ENCODE measurements at regions not wholly inside any gene's neighbourhood (a gene's known extent, or its start where the extent isn't known, plus 50 kb on each side); places are given as distances from the start of the nearest gene placed in this dataset.

GRCh38 chr12:124660851-124661250, 93.4 kb upstream of the NCOR2 start:
- Histone ChIP-seq H3K27me3 (ENCODE audit: control insufficient read depth in 2 of 2, insufficient read depth in 2 of 2, low read length in 2 of 2) (no peaks in the 10 kb centered on the region), H3K27ac (ENCODE audit: low read depth in 1 of 2, low read length in 2 of 2) (no peak overlapping the region), H3K9me3 (replicated peaks in 1 of 2; ENCODE audit: control insufficient read depth in 1 of 2, insufficient read depth in 1 of 2, low read length in 2 of 2) (no peaks in the 10 kb centered on the region), H4K20me1 (ENCODE audit: insufficient read depth, low read length) (no peaks in the 10 kb centered on the region), H2AFZ (ENCODE audit: insufficient read depth, low read depth, low read length, poor library complexity, severe bottlenecking) (no peak overlapping the region), H3K4me1 (ENCODE audit: control insufficient read depth in 1 of 2, insufficient read depth in 2 of 2, low read length in 2 of 2) (peaks cover 35 to 38% of the 10 kb centered on the region in 2 donors), H3K79me2 (ENCODE audit: insufficient read depth, low read length) (no peaks in the 10 kb centered on the region), H3K9ac (ENCODE audit: insufficient read depth, low read length, poor library complexity, severe bottlenecking) (no peak overlapping the region), H3K4me2 (replicated peaks; ENCODE audit: extremely low read depth, low read length, poor library complexity, severe bottlenecking) (no peak overlapping the region), H3K36me3 (replicated peaks in 1 of 2; ENCODE audit: control insufficient read depth in 1 of 2, insufficient read depth in 2 of 2, low read length in 2 of 2) (no peaks in the 10 kb centered on the region), H3K4me3 (replicated peaks in 1 of 3; ENCODE audit: low read depth in 2 of 3, low read length in 3 of 3) (no peak overlapping the region)
- intact Hi-C loops (cut with micrococcal nuclease): no loop called here
- Mint-ChIP-seq H3K27ac (no peak overlapping the region), H3K4me3 (no peak overlapping the region), H3K9me3 (peaks cover 0 to 5% (median 2%) of the 10 kb centered on the region in 7 donors), H3K4me1 (peaks cover 41% of the 10 kb centered on the region), H3K36me3 (peaks cover 14 to 24% of the 10 kb centered on the region in 2 donors), H3K27me3 (ENCODE audit: low read depth in 3 of 3) (peaks cover 0 to 2% (median 0%) of the 10 kb centered on the region in 3 donors)
- 90% methylated on average over 20 of the region's 20 CpGs for WGBS (ENCODE audit: insufficient coverage)
- no peak for DNase-seq
- TF ChIP-seq CTCF (IDR thresholded peaks at IDR 0.05): no peak

GRCh38 chr12:124658806-124659402, 91.5 kb upstream of the NCOR2 start:
- Mint-ChIP-seq H3K9me3 (peaks cover 0 to 5% (median 2%) of the 10 kb centered on the region in 7 donors), H3K27ac (no peak overlapping the region), H3K4me1 (peaks cover 45% of the 10 kb centered on the region), H3K36me3 (peaks cover 12 to 20% of the 10 kb centered on the region in 2 donors), H3K27me3 (ENCODE audit: low read depth in 3 of 3) (no peaks in the 10 kb centered on the region), H3K4me3 (no peak overlapping the region)
- Histone ChIP-seq H3K36me3 (replicated peaks in 1 of 2; ENCODE audit: control insufficient read depth in 1 of 2, insufficient read depth in 2 of 2, low read length in 2 of 2) (no peaks in the 10 kb centered on the region), H4K20me1 (ENCODE audit: insufficient read depth, low read length) (no peaks in the 10 kb centered on the region), H3K27me3 (ENCODE audit: control insufficient read depth in 2 of 2, insufficient read depth in 2 of 2, low read length in 2 of 2) (no peaks in the 10 kb centered on the region), H2AFZ (ENCODE audit: insufficient read depth, low read depth, low read length, poor library complexity, severe bottlenecking) (no peak overlapping the region), H3K4me2 (replicated peaks; ENCODE audit: extremely low read depth, low read length, poor library complexity, severe bottlenecking) (no peak overlapping the region), H3K9me3 (replicated peaks in 1 of 2; ENCODE audit: control insufficient read depth in 1 of 2, insufficient read depth in 1 of 2, low read length in 2 of 2) (no peaks in the 10 kb centered on the region), H3K27ac (ENCODE audit: low read depth in 1 of 2, low read length in 2 of 2) (no peak overlapping the region), H3K9ac (ENCODE audit: insufficient read depth, low read length, poor library complexity, severe bottlenecking) (no peak overlapping the region), H3K79me2 (ENCODE audit: insufficient read depth, low read length) (no peaks in the 10 kb centered on the region), H3K4me1 (ENCODE audit: control insufficient read depth in 1 of 2, insufficient read depth in 2 of 2, low read length in 2 of 2) (peaks cover 37 to 41% of the 10 kb centered on the region in 2 donors), H3K4me3 (replicated peaks in 1 of 3; ENCODE audit: low read depth in 2 of 3, low read length in 3 of 3) (no peak overlapping the region)
- WGBS (ENCODE audit: insufficient coverage): 100% methylated on average over 5 of the region's 8 CpGs
- no peak for TF ChIP-seq CTCF (IDR thresholded peaks at IDR 0.05)
- intact Hi-C loops (cut with micrococcal nuclease): loop anchor here in 1 of 2 donors (10.0 kb wide), 1 partner anchor 94 kb away; the partner anchor contains the start of gene NCOR2
- no peak for DNase-seq

Measured in CD14-positive monocyte (primary cell).